ENCODE measurements at regions not wholly inside any gene's neighbourhood (a gene's known extent, or its start where the extent isn't known, plus 50 kb on each side); places are given as distances from the start of the nearest gene placed in this dataset.

- H3K23ac ChIP-seq (ENCODE audit: insufficient read length), result no peak overlapping the region
- H3K18ac ChIP-seq (ENCODE audit: extremely low read depth, low read length), result no peak overlapping the region
- H3K4me3 ChIP-seq (ENCODE audit: extremely low read depth in 1 of 4, insufficient read depth in 2 of 4, low read depth in 3 of 4, low read length in 4 of 4), result no peak overlapping the region
- H2BK5ac ChIP-seq (ENCODE audit: low read depth, low read length), result no peak overlapping the region
- no peak for TF ChIP-seq KDM4A (IDR thresholded peaks at IDR 0.05; ENCODE audit: low read depth, low read length, severe bottlenecking)
- no peak overlapping the region for H2AFZ ChIP-seq (ENCODE audit: low read length)
- H2BK20ac ChIP-seq (ENCODE audit: low read length), result no peak overlapping the region
- peaks cover 0 to 1% (median 0%) of the 10 kb centered on the region in 4 experiments; a peak in 1 of 7 replicates for H3K27me3 ChIP-seq (replicated peaks in 1 of 4; ENCODE audit: control insufficient read depth in 3 of 4, extremely low read depth in 1 of 4, insufficient read depth in 3 of 4, low read length in 3 of 4)
- no peak overlapping the region for H4K8ac ChIP-seq (ENCODE audit: extremely low read depth, insufficient read depth, low read length)
- H3K4me1 ChIP-seq (replicated peaks in 1 of 4; ENCODE audit: control insufficient read depth in 3 of 4, insufficient read depth in 4 of 4, low read length in 3 of 4), result peaks cover 0 to 7% (median 0%) of the 10 kb centered on the region in 4 experiments; a peak in 1 of 7 replicates
- H3K4me2 ChIP-seq (ENCODE audit: insufficient read depth in 1 of 2, low read depth in 2 of 2, low read length in 2 of 2), result no peak overlapping the region
- no peak overlapping the region for H3K56ac ChIP-seq (replicated peaks; ENCODE audit: insufficient read length, low read depth, low read length)
- no peaks in the 10 kb centered on the region for H3K79me2 ChIP-seq (ENCODE audit: control insufficient read depth in 1 of 2, insufficient read depth in 2 of 2, low read length in 2 of 2)
- no peak overlapping the region for H4K5ac ChIP-seq (ENCODE audit: insufficient read length, low read depth, low read length)
- H2BK12ac ChIP-seq (ENCODE audit: low read depth, low read length), result no peak overlapping the region
- no peak overlapping the region for H2BK15ac ChIP-seq (ENCODE audit: low read length)
- H3K9me3 ChIP-seq (ENCODE audit: insufficient read depth in 2 of 2, low read depth in 1 of 2, low read length in 1 of 2), result no peaks in the 10 kb centered on the region
- no peaks in the 10 kb centered on the region for H3K79me1 ChIP-seq (ENCODE audit: low read depth, low read length)
- no peak overlapping the region for H3K27ac ChIP-seq (ENCODE audit: low read depth, low read length)
- ChIA-PET POLR2A (ENCODE audit: partially characterized antibody) (no interaction called here), CTCF (ENCODE audit: partially characterized antibody) (interaction anchor here (1.4 kb wide), 1 partner anchor 34 kb away, joined by 5 read pairs; no protein-coding TSS in a partner anchor)
- DNase-seq (ENCODE audit: low read depth in 1 of 2, low spot score in 2 of 2), result no peak
- H4K20me1 ChIP-seq (replicated peaks in 1 of 2; ENCODE audit: control insufficient read depth in 1 of 2, insufficient read depth in 2 of 2, low read length in 2 of 2), result no peaks in the 10 kb centered on the region
- H2BK120ac ChIP-seq (replicated peaks; ENCODE audit: low read depth, low read length), result no peak overlapping the region
- no peak overlapping the region for H3K9ac ChIP-seq (replicated peaks in 1 of 4; ENCODE audit: extremely low read depth in 1 of 4, low read depth in 3 of 4, low read length in 3 of 4)
- no peak overlapping the region for H2AK5ac ChIP-seq (ENCODE audit: low read depth, low read length)
- no peaks in the 10 kb centered on the region for H3K36me3 ChIP-seq (ENCODE audit: control insufficient read depth in 2 of 4, insufficient read depth in 4 of 4, low read length in 3 of 4)
- H4K91ac ChIP-seq (replicated peaks; ENCODE audit: insufficient read length, low read length), result no peak overlapping the region
- 88% methylated on average over 1 of the region's 1 CpG; no CpG with 5 or more reads in 1 of the 2 experiments for WGBS, 2 experiments (ENCODE audit: extremely low coverage in 1 of 2, insufficient coverage in 1 of 2, insufficient read length in 1 of 2, insufficient replicate concordance in 2 of 2, low coverage in 1 of 2, low lambda C conversion rate in 2 of 2, missing lambda C conversion rate in 1 of 2)
- no peaks in the 10 kb centered on the region for H3K23me2 ChIP-seq (ENCODE audit: low read depth, low read length)
- FAIRE-seq, result no peak
- H3K14ac ChIP-seq (ENCODE audit: insufficient read length), result no peak overlapping the region
- H3K4ac ChIP-seq (replicated peaks; ENCODE audit: insufficient read length, low read depth, low read length), result no peak overlapping the region
These were observed 124.8 kb upstream of the SLC39A10 start for GRCh38 chr2:195532255-195532627.
